B cell (primary cell): ENCODE measurements at regions not wholly inside any gene's neighbourhood (a gene's known extent, or its start where the extent isn't known, plus 50 kb on each side); places are given as distances from the start of the nearest gene placed in this dataset.

Experiments used
- ATAC-seq: fragments of 200-7000 bp; cut with Tn5 transposase; one replicate; pipeline ENCODE4 v1.10.0; 2021; ENCODE audit warnings: low read depth, mild to moderate bottlenecking, moderate number of reproducible peaks, moderate library complexity
- CTCF ChIA-PET: fragments of 350-600 bp; sonication (Branson Sonifier 250); formaldehyde crosslinking; loops from one replicate; lab custom pipeline; 2021; ENCODE audit warnings: antibody characterized with exemption, inconsistent platforms; lab: Charles Lee
- POLR2A ChIA-PET: fragments of 350-600 bp; sonication (Branson Sonifier 250); formaldehyde crosslinking; loops from one replicate; lab custom pipeline; 2021; ENCODE audit warnings: antibody characterized with exemption; lab: Charles Lee
- DNase-seq: peaks from one replicate; pipeline ENCODE4 v3.0.0; 2013
- H2AFZ ChIP-seq: 2 replicates; pipeline ENCODE4 v1.6.1; 2012; ENCODE audit warnings: mild to moderate bottlenecking, low read depth, low read length; ENCODE audit not compliant: insufficient read depth, poor library complexity, severe bottlenecking
- H3K27ac ChIP-seq, 2 donors: 1 replicate in 1 of 2; 2 replicates in 1 of 2; pipeline ENCODE4 v1.5.1; 2012 to 2013; ENCODE audit warnings: low read length in 2 of 2, mild to moderate bottlenecking in 2 of 2, moderate library complexity in 1 of 2
- H3K27me3 ChIP-seq, 4 experiments: fragments of 200-600 bp in 1 of 4; sonication (generic) in 1 of 4; replicated peaks in 1 of 4; 1 replicate in 2 of 4; 2 replicates in 2 of 4; pipeline versions ENCODE4 v1.6.1 to v1.7.0; 2013 to 2016; ENCODE audit warnings: low read length in 3 of 4, mild to moderate bottlenecking in 2 of 4, mixed read lengths in 1 of 4, moderate library complexity in 1 of 4; ENCODE audit not compliant: insufficient read depth in 4 of 4, control insufficient read depth in 3 of 4; ENCODE audit errors: control extremely low read depth in 1 of 4
- H3K36me3 ChIP-seq, 2 experiments: replicated peaks in 1 of 2; 1 replicate in 1 of 2; 2 replicates in 1 of 2; pipeline versions ENCODE4 v1.6.1 to v1.7.1; 2013; ENCODE audit warnings: low read length in 1 of 2; ENCODE audit not compliant: insufficient read depth in 2 of 2, control insufficient read depth in 1 of 2; ENCODE audit errors: control extremely low read depth in 1 of 2, extremely low read depth in 1 of 2
- H3K4me1 ChIP-seq, 2 donors: fragments of 200-600 bp in 1 of 2; sonication (generic) in 1 of 2; 1 replicate in 1 of 2; 2 replicates in 1 of 2; pipeline versions ENCODE4 v1.5.1 to v1.6.1; 2013 to 2017; ENCODE audit warnings: low read length in 2 of 2; ENCODE audit not compliant: control insufficient read depth in 2 of 2, insufficient read depth in 2 of 2
- H3K4me2 ChIP-seq: replicated peaks from 2 replicates; pipeline ENCODE3; 2012; ENCODE audit warnings: mild to moderate bottlenecking, low read depth, low read length; ENCODE audit not compliant: poor library complexity, severe bottlenecking
- H3K4me3 ChIP-seq, 5 experiments: fragments of 200-600 bp in 1 of 5; sonication (generic) in 1 of 5; 1 replicate in 3 of 5; 2 replicates in 2 of 5; pipeline versions ENCODE4 v1.5.1 to v1.7.0; 2011 to 2016; ENCODE audit warnings: low read length in 4 of 5, mild to moderate bottlenecking in 4 of 5, low read depth in 2 of 5, control low read depth in 1 of 5, moderate library complexity in 1 of 5; ENCODE audit not compliant: insufficient read depth in 1 of 5; ENCODE audit errors: control extremely low read depth in 1 of 5, extremely low read depth in 1 of 5
- H3K79me2 ChIP-seq: fragments of 200-600 bp; sonication (generic); one replicate; pipeline ENCODE4 v1.6.0; 2016; ENCODE audit warnings: low read length; ENCODE audit not compliant: control insufficient read depth, insufficient read depth
- H3K9ac ChIP-seq: fragments of 200-600 bp; sonication (generic); 2 replicates; pipeline ENCODE4 v1.6.1; 2017; ENCODE audit warnings: mild to moderate bottlenecking, low read length, moderate library complexity
- H3K9me3 ChIP-seq, 3 donors: one replicate each; pipeline versions ENCODE4 v1.6.1 to v1.7.1; 2013; ENCODE audit warnings: low read length in 2 of 3; ENCODE audit not compliant: control insufficient read depth in 2 of 3, insufficient read depth in 1 of 3; ENCODE audit errors: control extremely low read depth in 1 of 3
- H4K20me1 ChIP-seq: 2 replicates; pipeline ENCODE4 v1.6.0; 2012; ENCODE audit warnings: mild to moderate bottlenecking, low read length; ENCODE audit not compliant: insufficient read depth, control insufficient read depth, poor library complexity, severe bottlenecking
- H3K27ac Mint-ChIP-seq: one replicate; pipeline ENCODE4 v1.8.0; 2021; ENCODE audit warnings: mixed read lengths
- H3K27me3 Mint-ChIP-seq: one replicate; pipeline ENCODE4 v1.8.0; 2021; ENCODE audit warnings: mixed read lengths
- H3K4me1 Mint-ChIP-seq: one replicate; pipeline ENCODE4 v1.8.0; 2021; ENCODE audit warnings: mixed read lengths
- H3K4me3 Mint-ChIP-seq: one replicate; pipeline ENCODE4 v1.8.0; 2021; ENCODE audit warnings: mixed read lengths
- H3K9me3 Mint-ChIP-seq: one replicate; pipeline ENCODE4 v1.8.0; 2022; ENCODE audit warnings: mixed read lengths; ENCODE audit not compliant: insufficient read depth
- EZH2 ChIP-seq: IDR thresholded peaks from 2 replicates; pipeline ENCODE4 v1.6.1; 2012; ENCODE audit warnings: borderline replicate concordance, low read depth, mild to moderate bottlenecking, moderate library complexity, low read length; ENCODE audit not compliant: insufficient read depth, poor library complexity, severe bottlenecking
- WGBS: methylation state at CpG from one replicate; pipeline ENCODE4 v1.1.5; 2013; ENCODE audit warnings: missing lambda C conversion rate; ENCODE audit not compliant: insufficient coverage; 5-methylcytosine and 5-hydroxymethylcytosine counted together
- intact Hi-C: fragments of 100-400 bp; cut with micrococcal nuclease; formaldehyde crosslinking; loops from one replicate; pipeline ENCODE4 v1.10.0; 2022
- TF ChIP-seq, protein P1 (sequence below): fragments of 200-600 bp; IDR thresholded peaks from one replicate; pipeline ENCODE4 v1.8.0; 2022; ENCODE audit warnings: antibody characterized with exemption, mild to moderate bottlenecking

DNA sequence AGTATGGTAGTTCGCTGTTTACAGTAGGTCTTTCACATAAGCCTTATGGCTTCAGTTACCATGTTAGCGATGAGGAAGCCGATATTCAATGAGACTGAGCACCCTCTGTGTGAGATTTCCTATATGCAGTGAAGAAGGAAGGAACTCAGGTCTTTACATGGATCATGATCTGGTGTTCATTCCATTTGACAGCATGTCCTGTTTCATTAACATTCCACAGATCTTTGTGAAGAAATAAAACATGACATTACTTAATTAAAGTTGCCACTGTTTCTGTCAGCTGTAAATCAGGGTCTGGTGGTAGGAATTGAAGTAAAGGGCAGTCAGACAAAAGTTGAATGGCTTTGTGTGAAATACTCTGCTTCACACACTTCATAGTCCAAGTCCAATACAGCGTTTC is 768.6 kb downstream of the ZPLD1 start:
- Histone ChIP-seq H3K9ac (no peak overlapping the region), H3K27me3 (no peaks in the 10 kb centered on the region), H3K4me1 (no peaks in the 10 kb centered on the region), H3K4me3 (no peak overlapping the region), H3K27ac (no peak overlapping the region), H2AFZ (no peak overlapping the region), H3K4me2 (no peak overlapping the region), H3K9me3 (no peaks in the 10 kb centered on the region), H4K20me1 (no peaks in the 10 kb centered on the region), H3K79me2 (no peaks in the 10 kb centered on the region), H3K36me3 (no peaks in the 10 kb centered on the region)
- Mint-ChIP-seq H3K27ac (no peak overlapping the region), H3K4me3 (no peak overlapping the region), H3K4me1 (no peaks in the 10 kb centered on the region), H3K9me3 (no peaks in the 10 kb centered on the region), H3K27me3 (no peaks in the 10 kb centered on the region)
- intact Hi-C loops, result no loop called here
- DNase-seq, result no peak
- ChIA-PET POLR2A (no interaction called here), CTCF (no interaction called here)
- 100% methylated on average over 2 of the region's 4 CpGs for WGBS
- no peak for TF ChIP-seq EZH2
- TF ChIP-seq, protein P1, sequence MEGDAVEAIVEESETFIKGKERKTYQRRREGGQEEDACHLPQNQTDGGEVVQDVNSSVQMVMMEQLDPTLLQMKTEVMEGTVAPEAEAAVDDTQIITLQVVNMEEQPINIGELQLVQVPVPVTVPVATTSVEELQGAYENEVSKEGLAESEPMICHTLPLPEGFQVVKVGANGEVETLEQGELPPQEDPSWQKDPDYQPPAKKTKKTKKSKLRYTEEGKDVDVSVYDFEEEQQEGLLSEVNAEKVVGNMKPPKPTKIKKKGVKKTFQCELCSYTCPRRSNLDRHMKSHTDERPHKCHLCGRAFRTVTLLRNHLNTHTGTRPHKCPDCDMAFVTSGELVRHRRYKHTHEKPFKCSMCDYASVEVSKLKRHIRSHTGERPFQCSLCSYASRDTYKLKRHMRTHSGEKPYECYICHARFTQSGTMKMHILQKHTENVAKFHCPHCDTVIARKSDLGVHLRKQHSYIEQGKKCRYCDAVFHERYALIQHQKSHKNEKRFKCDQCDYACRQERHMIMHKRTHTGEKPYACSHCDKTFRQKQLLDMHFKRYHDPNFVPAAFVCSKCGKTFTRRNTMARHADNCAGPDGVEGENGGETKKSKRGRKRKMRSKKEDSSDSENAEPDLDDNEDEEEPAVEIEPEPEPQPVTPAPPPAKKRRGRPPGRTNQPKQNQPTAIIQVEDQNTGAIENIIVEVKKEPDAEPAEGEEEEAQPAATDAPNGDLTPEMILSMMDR, result no peak
- no peak for ATAC-seq

DNA sequence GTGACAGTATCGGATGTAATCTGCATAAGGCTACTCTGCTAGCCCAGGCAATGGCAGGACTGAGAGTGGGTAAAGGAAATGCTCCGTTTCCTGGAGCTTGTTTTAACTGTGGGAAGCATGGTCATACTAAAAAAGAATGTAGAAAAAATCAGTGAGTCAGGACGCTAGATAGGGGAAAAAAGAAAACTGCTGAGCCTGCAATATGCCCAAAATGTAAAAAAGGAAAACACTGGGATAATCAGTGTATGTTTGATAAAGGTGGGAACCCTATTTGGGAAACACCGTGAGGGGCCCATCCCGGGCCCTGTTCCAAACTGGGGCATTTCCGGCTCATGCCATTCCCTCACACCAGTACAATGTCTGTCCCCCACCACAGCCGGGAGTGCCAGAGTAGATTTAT is 775.8 kb downstream of the ZPLD1 start:
- Histone ChIP-seq H3K27me3 (no peaks in the 10 kb centered on the region), H3K4me3 (no peak overlapping the region), H3K4me1 (no peaks in the 10 kb centered on the region), H3K79me2 (no peaks in the 10 kb centered on the region), H2AFZ (no peak overlapping the region), H3K27ac (no peak overlapping the region), H4K20me1 (no peaks in the 10 kb centered on the region), H3K4me2 (no peak overlapping the region), H3K36me3 (no peaks in the 10 kb centered on the region), H3K9me3 (no peaks in the 10 kb centered on the region), H3K9ac (no peak overlapping the region)
- Mint-ChIP-seq H3K4me1 (no peaks in the 10 kb centered on the region), H3K9me3 (peaks cover 4% of the 10 kb centered on the region), H3K27me3 (no peaks in the 10 kb centered on the region), H3K4me3 (no peak overlapping the region), H3K27ac (no peak overlapping the region)
- TF ChIP-seq EZH2, result no peak
- TF ChIP-seq, protein P1, result no peak
- DNase-seq (no peak), ATAC-seq (no peak)
- CTCF ChIA-PET, result no interaction called here
- intact Hi-C loops, result no loop called here
- POLR2A ChIA-PET, result no interaction called here
- WGBS, result 43% methylated on average over 4 of the region's 7 CpGs
